ENCODE measurements at regions not wholly inside any gene's neighbourhood (a gene's known extent, or its start where the extent isn't known, plus 50 kb on each side); places are given as distances from the start of the nearest gene placed in this dataset.

DNA sequence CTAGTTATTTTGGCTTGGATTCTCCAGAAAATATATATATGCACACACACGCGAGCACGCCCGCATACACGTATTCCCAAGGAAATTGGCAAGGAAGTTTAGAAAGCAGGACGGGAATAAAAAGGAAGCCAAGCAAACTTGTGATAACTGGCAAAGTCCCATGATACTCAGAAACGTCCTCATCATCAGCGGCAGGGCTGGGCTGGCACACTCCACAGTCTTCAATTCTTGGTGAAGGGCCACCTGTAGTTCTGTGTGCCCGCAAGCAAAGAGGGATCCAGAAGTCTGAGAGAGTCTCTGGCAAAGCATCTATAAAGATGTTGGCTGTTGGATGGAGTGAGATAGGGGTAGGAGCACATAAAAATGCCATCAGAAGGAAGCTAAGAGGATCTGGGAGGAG is 289.3 kb upstream of the CTNND2 start:
- ATAC-seq: no peak
- no peak for TF ChIP-seq ESRRG (CRISPR knock-in tag; IDR thresholded peaks at IDR 0.05)
- no peak for TF ChIP-seq ZNF565 (CRISPR knock-in tag; conservative IDR thresholded peaks at IDR 0.05; ENCODE audit: low read depth)
- no peak for TF ChIP-seq SNAI2 (CRISPR knock-in tag; IDR thresholded peaks at IDR 0.05)
- TF ChIP-seq ZNF8 (CRISPR knock-in tag; IDR thresholded peaks at IDR 0.05): no peak
- TF ChIP-seq PPARA (CRISPR knock-in tag; IDR thresholded peaks at IDR 0.05; ENCODE audit: borderline replicate concordance): no peak
- no peak for TF ChIP-seq OSR1 (CRISPR knock-in tag; IDR thresholded peaks at IDR 0.05)
- TF ChIP-seq, protein P1, sequence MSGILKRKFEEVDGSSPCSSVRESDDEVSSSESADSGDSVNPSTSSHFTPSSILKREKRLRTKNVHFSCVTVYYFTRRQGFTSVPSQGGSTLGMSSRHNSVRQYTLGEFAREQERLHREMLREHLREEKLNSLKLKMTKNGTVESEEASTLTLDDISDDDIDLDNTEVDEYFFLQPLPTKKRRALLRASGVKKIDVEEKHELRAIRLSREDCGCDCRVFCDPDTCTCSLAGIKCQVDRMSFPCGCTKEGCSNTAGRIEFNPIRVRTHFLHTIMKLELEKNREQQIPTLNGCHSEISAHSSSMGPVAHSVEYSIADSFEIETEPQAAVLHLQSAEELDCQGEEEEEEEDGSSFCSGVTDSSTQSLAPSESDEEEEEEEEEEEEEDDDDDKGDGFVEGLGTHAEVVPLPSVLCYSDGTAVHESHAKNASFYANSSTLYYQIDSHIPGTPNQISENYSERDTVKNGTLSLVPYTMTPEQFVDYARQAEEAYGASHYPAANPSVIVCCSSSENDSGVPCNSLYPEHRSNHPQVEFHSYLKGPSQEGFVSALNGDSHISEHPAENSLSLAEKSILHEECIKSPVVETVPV (CRISPR knock-in tag; IDR thresholded peaks at IDR 0.05): no peak
- TF ChIP-seq ARNTL (CRISPR knock-in tag; IDR thresholded peaks at IDR 0.05; ENCODE audit: borderline replicate concordance, low read depth): no peak
- TF ChIP-seq CSDC2 (CRISPR knock-in tag; IDR thresholded peaks at IDR 0.05): no peak
- TF ChIP-seq, protein P2, sequence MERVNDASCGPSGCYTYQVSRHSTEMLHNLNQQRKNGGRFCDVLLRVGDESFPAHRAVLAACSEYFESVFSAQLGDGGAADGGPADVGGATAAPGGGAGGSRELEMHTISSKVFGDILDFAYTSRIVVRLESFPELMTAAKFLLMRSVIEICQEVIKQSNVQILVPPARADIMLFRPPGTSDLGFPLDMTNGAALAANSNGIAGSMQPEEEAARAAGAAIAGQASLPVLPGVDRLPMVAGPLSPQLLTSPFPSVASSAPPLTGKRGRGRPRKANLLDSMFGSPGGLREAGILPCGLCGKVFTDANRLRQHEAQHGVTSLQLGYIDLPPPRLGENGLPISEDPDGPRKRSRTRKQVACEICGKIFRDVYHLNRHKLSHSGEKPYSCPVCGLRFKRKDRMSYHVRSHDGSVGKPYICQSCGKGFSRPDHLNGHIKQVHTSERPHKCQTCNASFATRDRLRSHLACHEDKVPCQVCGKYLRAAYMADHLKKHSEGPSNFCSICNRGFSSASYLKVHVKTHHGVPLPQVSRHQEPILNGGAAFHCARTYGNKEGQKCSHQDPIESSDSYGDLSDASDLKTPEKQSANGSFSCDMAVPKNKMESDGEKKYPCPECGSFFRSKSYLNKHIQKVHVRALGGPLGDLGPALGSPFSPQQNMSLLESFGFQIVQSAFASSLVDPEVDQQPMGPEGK (CRISPR knock-in tag; IDR thresholded peaks at IDR 0.05; ENCODE audit: borderline replicate concordance): no peak
- no peak for TF ChIP-seq GLIS3 (CRISPR knock-in tag; IDR thresholded peaks at IDR 0.05)
- no peak for TF ChIP-seq ISL1 (CRISPR knock-in tag; IDR thresholded peaks at IDR 0.05)
- no peak for TF ChIP-seq ZFP3 (CRISPR knock-in tag; IDR thresholded peaks at IDR 0.05)

DNA sequence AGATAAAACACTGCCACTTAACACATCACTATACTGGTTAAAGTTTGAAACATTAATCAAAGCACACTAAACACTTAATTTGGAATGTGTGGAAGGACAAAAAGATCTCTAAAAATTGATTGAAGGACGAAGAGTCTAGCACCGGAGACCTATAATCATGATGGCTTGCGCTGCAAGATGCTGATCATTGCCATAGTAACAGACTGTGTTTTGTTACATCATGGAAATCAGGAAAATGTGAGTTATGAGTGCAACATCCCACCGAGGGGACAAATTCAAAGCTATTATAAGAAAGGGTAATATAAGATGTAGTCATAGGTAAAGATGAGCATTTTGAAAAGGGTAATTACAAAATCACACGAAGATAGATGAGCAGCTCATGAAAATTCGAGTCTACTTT is 278.8 kb upstream of the CTNND2 start:
- no peak for ATAC-seq
- no peak for TF ChIP-seq PPARA (CRISPR knock-in tag; IDR thresholded peaks at IDR 0.05; ENCODE audit: borderline replicate concordance)
- no peak for TF ChIP-seq ZFP30 (CRISPR knock-in tag; IDR thresholded peaks at IDR 0.05)
- TF ChIP-seq, protein P1 (CRISPR knock-in tag; IDR thresholded peaks at IDR 0.05): no peak
- no peak for TF ChIP-seq RARB (CRISPR knock-in tag; IDR thresholded peaks at IDR 0.05)
- no peak for TF ChIP-seq ZC3H10 (CRISPR knock-in tag; IDR thresholded peaks at IDR 0.05)
- TF ChIP-seq ARNTL (CRISPR knock-in tag; IDR thresholded peaks at IDR 0.05; ENCODE audit: borderline replicate concordance, low read depth): no peak
- TF ChIP-seq ESRRG (CRISPR knock-in tag; IDR thresholded peaks at IDR 0.05): no peak
- TF ChIP-seq, protein P3, sequence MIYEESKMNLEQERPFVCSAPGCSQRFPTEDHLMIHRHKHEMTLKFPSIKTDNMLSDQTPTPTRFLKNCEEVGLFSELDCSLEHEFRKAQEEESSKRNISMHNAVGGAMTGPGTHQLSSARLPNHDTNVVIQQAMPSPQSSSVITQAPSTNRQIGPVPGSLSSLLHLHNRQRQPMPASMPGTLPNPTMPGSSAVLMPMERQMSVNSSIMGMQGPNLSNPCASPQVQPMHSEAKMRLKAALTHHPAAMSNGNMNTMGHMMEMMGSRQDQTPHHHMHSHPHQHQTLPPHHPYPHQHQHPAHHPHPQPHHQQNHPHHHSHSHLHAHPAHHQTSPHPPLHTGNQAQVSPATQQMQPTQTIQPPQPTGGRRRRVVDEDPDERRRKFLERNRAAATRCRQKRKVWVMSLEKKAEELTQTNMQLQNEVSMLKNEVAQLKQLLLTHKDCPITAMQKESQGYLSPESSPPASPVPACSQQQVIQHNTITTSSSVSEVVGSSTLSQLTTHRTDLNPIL (CRISPR knock-in tag; IDR thresholded peaks at IDR 0.05; ENCODE audit: low read depth): no peak
- no peak for TF ChIP-seq TOX (CRISPR knock-in tag; IDR thresholded peaks at IDR 0.05; ENCODE audit: borderline replicate concordance)
- TF ChIP-seq, protein P4, sequence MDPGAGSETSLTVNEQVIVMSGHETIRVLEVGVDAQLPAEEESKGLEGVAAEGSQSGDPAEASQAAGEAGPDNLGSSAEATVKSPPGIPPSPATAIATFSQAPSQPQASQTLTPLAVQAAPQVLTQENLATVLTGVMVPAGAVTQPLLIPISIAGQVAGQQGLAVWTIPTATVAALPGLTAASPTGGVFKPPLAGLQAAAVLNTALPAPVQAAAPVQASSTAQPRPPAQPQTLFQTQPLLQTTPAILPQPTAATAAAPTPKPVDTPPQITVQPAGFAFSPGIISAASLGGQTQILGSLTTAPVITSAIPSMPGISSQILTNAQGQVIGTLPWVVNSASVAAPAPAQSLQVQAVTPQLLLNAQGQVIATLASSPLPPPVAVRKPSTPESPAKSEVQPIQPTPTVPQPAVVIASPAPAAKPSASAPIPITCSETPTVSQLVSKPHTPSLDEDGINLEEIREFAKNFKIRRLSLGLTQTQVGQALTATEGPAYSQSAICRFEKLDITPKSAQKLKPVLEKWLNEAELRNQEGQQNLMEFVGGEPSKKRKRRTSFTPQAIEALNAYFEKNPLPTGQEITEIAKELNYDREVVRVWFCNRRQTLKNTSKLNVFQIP (CRISPR knock-in tag; IDR thresholded peaks at IDR 0.05; ENCODE audit: borderline replicate concordance, low read depth): no peak
- TF ChIP-seq ZNF8 (CRISPR knock-in tag; IDR thresholded peaks at IDR 0.05): no peak
- no peak for TF ChIP-seq BACH2 (CRISPR knock-in tag; IDR thresholded peaks at IDR 0.05; ENCODE audit: borderline replicate concordance)
- TF ChIP-seq, protein P2 (CRISPR knock-in tag; IDR thresholded peaks at IDR 0.05; ENCODE audit: borderline replicate concordance): no peak
- TF ChIP-seq SNAI2 (CRISPR knock-in tag; IDR thresholded peaks at IDR 0.05): no peak

DNA sequence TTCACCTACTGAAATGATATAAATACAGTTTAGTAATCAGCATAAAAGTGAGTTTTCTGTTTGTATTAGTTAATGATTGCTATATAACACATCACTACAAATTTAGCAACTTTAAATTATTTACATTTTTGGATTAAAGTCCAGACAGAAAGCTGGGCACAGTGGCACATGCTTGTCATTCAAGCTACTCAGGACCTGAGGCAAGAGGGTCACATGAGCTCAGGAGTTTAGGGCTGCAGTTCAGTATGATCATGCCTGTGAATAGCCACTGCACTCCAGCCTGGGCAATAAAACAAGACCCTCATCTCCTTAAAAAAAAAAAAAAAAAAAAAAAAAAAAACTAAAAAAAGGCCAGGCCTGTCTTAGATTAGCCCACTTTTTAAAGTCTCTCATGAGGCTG is 273.6 kb upstream of the CTNND2 start:
- no peak for ATAC-seq
- no peak for TF ChIP-seq TOX (CRISPR knock-in tag; IDR thresholded peaks at IDR 0.05; ENCODE audit: borderline replicate concordance)
- no peak for TF ChIP-seq OSR1 (CRISPR knock-in tag; IDR thresholded peaks at IDR 0.05)
- no peak for TF ChIP-seq PPARA (CRISPR knock-in tag; IDR thresholded peaks at IDR 0.05; ENCODE audit: borderline replicate concordance)
- no peak for TF ChIP-seq SNAI2 (CRISPR knock-in tag; IDR thresholded peaks at IDR 0.05)
- TF ChIP-seq ZNF8 (CRISPR knock-in tag; IDR thresholded peaks at IDR 0.05): no peak

Measured in SK-N-SH treated with all-trans-retinoic acid at 6 μM for 48 hours (cell line).